SK-N-SH (cell line): ENCODE measurements at regions not wholly inside any gene's neighbourhood (a gene's known extent, or its start where the extent isn't known, plus 50 kb on each side); places are given as distances from the start of the nearest gene placed in this dataset.

ENCODE experiments used
- CTCF ChIA-PET: fragments of 300-600, 350-600 bp; formaldehyde crosslinking; extraction: SDS; loops from one replicate; lab custom pipeline; 2021; lab: Yijun Ruan, JAX
- POLR2A ChIA-PET: fragments of 350-600 bp; sonication (Branson Sonifier 250); formaldehyde crosslinking; extraction: SDS; loops from one replicate; lab custom pipeline; 2020; ENCODE audit warnings: antibody characterized with exemption, inconsistent platforms; lab: Yijun Ruan, JAX
- DNase-seq: peaks from one replicate; pipeline ENCODE4 v3.0.0; 2012
- H2AFZ ChIP-seq: fragments of 200-600 bp; sonication (generic); 2 replicates; pipeline ENCODE4 v1.8.1; 2016; ENCODE audit warnings: antibody characterized with exemption, mild to moderate bottlenecking, low read depth
- H3F3A ChIP-seq: fragments of 200-600 bp; sonication (generic); replicated peaks from 2 replicates; pipeline ENCODE3; 2016; ENCODE audit warnings: antibody characterized with exemption, mild to moderate bottlenecking; ENCODE audit not compliant: insufficient read depth
- H3K27ac ChIP-seq, 2 experiments: fragments of 200-500 bp in 1 of 2; fragments of 200-600 bp in 1 of 2; sonication (Bioruptor generic) in 1 of 2; sonication (generic), shearing (Covaris generic) in 1 of 2; 2 replicates each; pipeline versions ENCODE4 v1.5.1 to v1.6.1; 2014 to 2016; ENCODE audit warnings: low read depth in 2 of 2, inconsistent platforms in 1 of 2, low read length in 1 of 2, mild to moderate bottlenecking in 1 of 2, mixed read lengths in 1 of 2
- H3K27me3 ChIP-seq: fragments of 200-600 bp; sonication (generic), shearing (Covaris generic); 2 replicates; pipeline ENCODE4 v1.6.1; 2016; ENCODE audit warnings: mixed run types; ENCODE audit not compliant: insufficient read depth
- H3K36me3 ChIP-seq, 2 experiments: fragments of 200-500 bp in 1 of 2; fragments of 200-600 bp in 1 of 2; sonication (Bioruptor generic) in 1 of 2; sonication (generic) in 1 of 2; replicated peaks in 1 of 2; 2 replicates each; pipeline versions ENCODE3 to v1.5.1; 2014 to 2016; ENCODE audit warnings: low read length in 1 of 2, mild to moderate bottlenecking in 1 of 2; ENCODE audit not compliant: insufficient read depth in 2 of 2, control insufficient read depth in 1 of 2
- H3K4me1 ChIP-seq, 2 experiments: fragments of 200-500 bp in 1 of 2; fragments of 200-600 bp in 1 of 2; sonication (Bioruptor generic) in 1 of 2; sonication (generic), shearing (Covaris generic) in 1 of 2; 2 replicates each; pipeline versions ENCODE4 v1.5.1 to v1.6.1; 2014 to 2016; ENCODE audit warnings: low read depth in 1 of 2, low read length in 1 of 2, mixed run types in 1 of 2; ENCODE audit not compliant: insufficient read depth in 2 of 2, control insufficient read depth in 1 of 2
- H3K4me2 ChIP-seq: fragments of 200-600 bp; sonication (generic), shearing (Covaris generic); 2 replicates; pipeline ENCODE4 v1.6.1; 2017; ENCODE audit warnings: mixed run types
- H3K4me3 ChIP-seq, 2 experiments: fragments of 200-500 bp in 1 of 2; fragments of 200-600 bp in 1 of 2; sonication (Bioruptor generic) in 1 of 2; sonication (generic), shearing (Covaris generic) in 1 of 2; 2 replicates each; pipeline versions ENCODE4 v1.5.1 to v1.8.1; 2014 to 2016; ENCODE audit warnings: low read depth in 2 of 2, inconsistent platforms in 1 of 2, low read length in 1 of 2, mild to moderate bottlenecking in 1 of 2, mixed read lengths in 1 of 2, moderate library complexity in 1 of 2
- H3K79me2 ChIP-seq: fragments of 200-600 bp; sonication (generic); 2 replicates; pipeline ENCODE4 v1.8.1; 2017; ENCODE audit warnings: mild to moderate bottlenecking; ENCODE audit not compliant: insufficient read depth
- H3K9ac ChIP-seq: fragments of 200-600 bp; sonication (generic); 2 replicates; pipeline ENCODE4 v1.6.1; 2017; ENCODE audit warnings: mixed run types
- H3K9me2 ChIP-seq: fragments of 200-600 bp; sonication (generic); 2 replicates; pipeline ENCODE4 v1.6.1; 2017; ENCODE audit warnings: mixed run types
- H3K9me3 ChIP-seq: fragments of 200-600 bp; sonication (generic); 2 replicates; pipeline ENCODE4 v1.6.1; 2017; ENCODE audit warnings: mixed run types, mild to moderate bottlenecking, moderate library complexity
- H4K20me1 ChIP-seq: fragments of 200-600 bp; sonication (generic); 2 replicates; pipeline ENCODE4 v1.6.1; 2017; ENCODE audit warnings: mild to moderate bottlenecking, mixed run types; ENCODE audit not compliant: insufficient read depth
- CTCF ChIP-seq: fragments of 200-600 bp; sonication (generic); IDR thresholded peaks from 2 replicates; pipeline ENCODE4 v1.6.1; 2017; ENCODE audit warnings: antibody characterized with exemption, mild to moderate bottlenecking, moderate library complexity
- EZH2phosphoT487 ChIP-seq: fragments of 200-600 bp; sonication (generic); IDR thresholded peaks from 2 replicates; pipeline ENCODE4 v1.6.1; 2017; ENCODE audit warnings: low read depth, mixed run types, mild to moderate bottlenecking, antibody characterized with exemption, moderate library complexity, borderline replicate concordance
- FOSL2 ChIP-seq: IDR thresholded peaks from 2 replicates; pipeline ENCODE4 v1.4.0; 2012; ENCODE audit warnings: low read depth, mild to moderate bottlenecking, moderate library complexity, borderline replicate concordance
- GATA2 ChIP-seq: sonication (generic); formaldehyde crosslinking; IDR thresholded peaks from 2 replicates; pipeline ENCODE4 v1.5.0; 2020; ENCODE audit warnings: mild to moderate bottlenecking, missing genetic modification reagents
- JUND ChIP-seq: IDR thresholded peaks from 2 replicates; pipeline ENCODE4 v1.4.0; 2012
- MAX ChIP-seq: IDR thresholded peaks from 2 replicates; pipeline ENCODE4 v1.4.0; 2012; ENCODE audit warnings: low read depth
- MEF2A ChIP-seq: IDR thresholded peaks from 2 replicates; pipeline ENCODE4 v1.4.0; 2012; ENCODE audit warnings: low read depth, borderline replicate concordance
- MXI1 ChIP-seq: IDR thresholded peaks from 2 replicates; pipeline ENCODE4 v1.6.1; 2012; ENCODE audit warnings: mild to moderate bottlenecking, low read depth, low read length, improper control_type of control experiment
- NRF1 ChIP-seq: IDR thresholded peaks from 2 replicates; pipeline ENCODE4 v1.6.1; 2012; ENCODE audit warnings: low read depth, mild to moderate bottlenecking, low read length
- POLR2AphosphoS5 ChIP-seq: IDR thresholded peaks from 2 replicates; pipeline ENCODE4 v1.6.1; 2012; ENCODE audit warnings: low read depth, low read length
- RAD21 ChIP-seq: IDR thresholded peaks from 2 replicates; pipeline ENCODE4 v1.6.1; 2012; ENCODE audit warnings: mild to moderate bottlenecking, low read length
- RFX5 ChIP-seq: IDR thresholded peaks from 2 replicates; pipeline ENCODE4 v1.6.1; 2012; ENCODE audit warnings: mild to moderate bottlenecking, improper control_type of control experiment, low read length
- RXRA ChIP-seq: IDR thresholded peaks from 2 replicates; pipeline ENCODE4 v1.4.0; 2012; ENCODE audit warnings: low read depth, mild to moderate bottlenecking, borderline replicate concordance
- SMC3 ChIP-seq: IDR thresholded peaks from 2 replicates; pipeline ENCODE4 v1.6.1; 2012; ENCODE audit warnings: low read depth, low read length, improper control_type of control experiment
- TCF12 ChIP-seq: IDR thresholded peaks from 2 replicates; pipeline ENCODE4 v1.4.0; 2012
- TEAD4 ChIP-seq: IDR thresholded peaks from 2 replicates; pipeline ENCODE4 v1.4.0; 2012; ENCODE audit warnings: mild to moderate bottlenecking, borderline replicate concordance; ENCODE audit not compliant: insufficient read depth
- USF1 ChIP-seq: IDR thresholded peaks from 2 replicates; pipeline ENCODE4 v1.4.0; 2012; ENCODE audit warnings: low read depth, borderline replicate concordance
- YY1 ChIP-seq: IDR thresholded peaks from 2 replicates; pipeline ENCODE4 v1.4.0; 2012; ENCODE audit warnings: low read depth, mild to moderate bottlenecking
- WGBS: methylation state at CpG from one replicate; pipeline ENCODE4 v1.1.6; 2017; ENCODE audit warnings: low lambda C conversion rate; 5-methylcytosine and 5-hydroxymethylcytosine counted together

GRCh38 chr5:114192108-114192507 is 169.8 kb upstream of the KCNN2 start:
- CTCF ChIA-PET: interaction anchor here (2.2 kb wide), 1 partner anchor 32 kb away, joined by 6 read pairs; no protein-coding TSS in a partner anchor
- POLR2A ChIA-PET: no interaction called here
- H4K20me1 ChIP-seq: no peaks in the 10 kb centered on the region

GRCh38 chr5:114201332-114201731 is 160.5 kb upstream of the KCNN2 start:
- no peak for TF ChIP-seq JUND
- TF ChIP-seq USF1: no peak
- TF ChIP-seq GATA2: no peak
- no peak for TF ChIP-seq SMC3
- TF ChIP-seq MAX: no peak
- TF ChIP-seq, all 33 proteins: peak for 0
- Histone ChIP-seq H3F3A (no peaks in the 10 kb centered on the region), H3K36me3 (no peaks in the 10 kb centered on the region), H3K9me3 (no peaks in the 10 kb centered on the region), H3K9me2 (no peaks in the 10 kb centered on the region), H3K79me2 (no peaks in the 10 kb centered on the region), H3K27ac (no peak overlapping the region), H4K20me1 (no peaks in the 10 kb centered on the region), H3K27me3 (no peaks in the 10 kb centered on the region), H3K4me1 (no peaks in the 10 kb centered on the region), H3K9ac (no peak overlapping the region), H3K4me3 (no peak overlapping the region), H3K4me2 (no peak overlapping the region), H2AFZ (no peak overlapping the region)
- ChIA-PET POLR2A (no interaction called here), CTCF (interaction anchor here (1.1 kb wide), 1 partner anchor 537 kb away, joined by 3 read pairs; no protein-coding TSS in a partner anchor)
- DNase-seq: no peak
- no CpG with 5 or more reads among the region's 1 CpG for WGBS

More at GRCh38 chr5:114192108-114192507, 169.8 kb upstream of the KCNN2 start:
- Histone ChIP-seq H3K9me2 (no peaks in the 10 kb centered on the region), H3K27ac (no peak overlapping the region), H3K4me3 (no peak overlapping the region), H3K4me1 (no peaks in the 10 kb centered on the region), H2AFZ (no peak overlapping the region), H3F3A (no peaks in the 10 kb centered on the region), H3K79me2 (no peaks in the 10 kb centered on the region), H3K4me2 (no peak overlapping the region), H3K9me3 (no peaks in the 10 kb centered on the region), H3K27me3 (no peaks in the 10 kb centered on the region), H3K36me3 (no peaks in the 10 kb centered on the region), H3K9ac (no peak overlapping the region)
- TF ChIP-seq YY1 (no peak), MXI1 (no peak), SMC3 (no peak), RAD21 (no peak), MEF2A (no peak), JUND (no peak), POLR2AphosphoS5 (no peak), RFX5 (no peak), CTCF (no peak), EZH2phosphoT487 (no peak), NRF1 (no peak), RXRA (no peak), TEAD4 (no peak), TCF12 (no peak), FOSL2 (no peak)
- no peak for DNase-seq
- WGBS: 5% methylated on average over 3 of the region's 3 CpGs
